C4-2B (cell line): ENCODE measurements at regions not wholly inside any gene's neighbourhood (a gene's known extent, or its start where the extent isn't known, plus 50 kb on each side); places are given as distances from the start of the nearest gene placed in this dataset.
"Not testable (repeated sequence)": the region's sequence is repeated elsewhere in the genome, so short reads cannot be mapped to it uniquely, and the experiment has no call there.

Experiments
- H3K27ac ChIP-seq: fragments of 450-650 bp; 2 replicates; pipeline ENCODE4 v1.5.1; 2017
- ZFX ChIP-seq: fragments of 450-650 bp; IDR thresholded peaks from 2 replicates; pipeline ENCODE4 v1.6.1; 2017
- TF ChIP-seq, protein P1 (sequence below): fragments of 450-650 bp; conservative IDR thresholded peaks from 2 replicates; pipeline ENCODE4 v1.5.1; 2017; ENCODE audit warnings: mild to moderate bottlenecking

DNA sequence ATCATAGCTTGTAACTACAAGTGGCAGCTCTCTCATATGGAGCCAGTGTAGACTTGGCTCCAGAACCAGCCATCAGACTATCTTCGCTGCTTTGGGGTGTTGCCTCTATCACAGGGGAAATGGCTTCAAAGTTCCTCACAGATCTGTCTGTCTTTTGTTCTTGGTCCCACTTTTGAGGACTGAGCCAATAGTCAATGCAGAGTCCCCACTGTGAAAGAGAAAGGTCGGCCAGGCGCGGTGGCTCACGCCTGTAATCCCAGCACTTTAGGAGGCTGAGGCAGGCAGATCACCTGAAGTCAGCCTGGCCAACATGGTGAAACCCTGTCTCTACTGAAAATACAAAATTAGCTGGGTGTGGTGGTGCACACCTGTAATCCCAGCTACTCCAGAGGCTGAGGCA is 86.9 kb upstream of the FZD7 start:
- H3K27ac ChIP-seq = not testable (repeated sequence)

DNA sequence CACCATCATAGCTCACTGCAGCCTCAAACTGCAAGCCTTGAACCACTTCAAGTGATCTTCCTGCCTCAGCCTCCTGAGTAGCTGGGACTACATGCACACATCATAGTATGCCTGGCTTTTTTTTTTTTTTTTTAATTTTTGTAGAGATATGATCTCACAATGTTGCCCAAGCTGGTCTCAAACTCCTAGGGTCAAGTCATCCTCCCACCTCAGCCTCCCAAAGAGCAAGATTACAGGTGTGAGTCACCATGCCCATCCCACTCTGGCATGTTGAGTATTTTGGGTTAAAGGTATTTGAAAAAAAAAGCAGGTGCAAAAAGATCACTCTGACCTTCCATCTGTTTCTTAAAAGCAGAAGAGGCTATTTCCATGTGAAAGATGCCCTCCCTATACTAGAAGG is 86.4 kb upstream of the FZD7 start:
- no peak for TF ChIP-seq ZFX
- TF ChIP-seq, protein P1, sequence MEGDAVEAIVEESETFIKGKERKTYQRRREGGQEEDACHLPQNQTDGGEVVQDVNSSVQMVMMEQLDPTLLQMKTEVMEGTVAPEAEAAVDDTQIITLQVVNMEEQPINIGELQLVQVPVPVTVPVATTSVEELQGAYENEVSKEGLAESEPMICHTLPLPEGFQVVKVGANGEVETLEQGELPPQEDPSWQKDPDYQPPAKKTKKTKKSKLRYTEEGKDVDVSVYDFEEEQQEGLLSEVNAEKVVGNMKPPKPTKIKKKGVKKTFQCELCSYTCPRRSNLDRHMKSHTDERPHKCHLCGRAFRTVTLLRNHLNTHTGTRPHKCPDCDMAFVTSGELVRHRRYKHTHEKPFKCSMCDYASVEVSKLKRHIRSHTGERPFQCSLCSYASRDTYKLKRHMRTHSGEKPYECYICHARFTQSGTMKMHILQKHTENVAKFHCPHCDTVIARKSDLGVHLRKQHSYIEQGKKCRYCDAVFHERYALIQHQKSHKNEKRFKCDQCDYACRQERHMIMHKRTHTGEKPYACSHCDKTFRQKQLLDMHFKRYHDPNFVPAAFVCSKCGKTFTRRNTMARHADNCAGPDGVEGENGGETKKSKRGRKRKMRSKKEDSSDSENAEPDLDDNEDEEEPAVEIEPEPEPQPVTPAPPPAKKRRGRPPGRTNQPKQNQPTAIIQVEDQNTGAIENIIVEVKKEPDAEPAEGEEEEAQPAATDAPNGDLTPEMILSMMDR = no peak
- H3K27ac ChIP-seq = no peak overlapping the region

DNA sequence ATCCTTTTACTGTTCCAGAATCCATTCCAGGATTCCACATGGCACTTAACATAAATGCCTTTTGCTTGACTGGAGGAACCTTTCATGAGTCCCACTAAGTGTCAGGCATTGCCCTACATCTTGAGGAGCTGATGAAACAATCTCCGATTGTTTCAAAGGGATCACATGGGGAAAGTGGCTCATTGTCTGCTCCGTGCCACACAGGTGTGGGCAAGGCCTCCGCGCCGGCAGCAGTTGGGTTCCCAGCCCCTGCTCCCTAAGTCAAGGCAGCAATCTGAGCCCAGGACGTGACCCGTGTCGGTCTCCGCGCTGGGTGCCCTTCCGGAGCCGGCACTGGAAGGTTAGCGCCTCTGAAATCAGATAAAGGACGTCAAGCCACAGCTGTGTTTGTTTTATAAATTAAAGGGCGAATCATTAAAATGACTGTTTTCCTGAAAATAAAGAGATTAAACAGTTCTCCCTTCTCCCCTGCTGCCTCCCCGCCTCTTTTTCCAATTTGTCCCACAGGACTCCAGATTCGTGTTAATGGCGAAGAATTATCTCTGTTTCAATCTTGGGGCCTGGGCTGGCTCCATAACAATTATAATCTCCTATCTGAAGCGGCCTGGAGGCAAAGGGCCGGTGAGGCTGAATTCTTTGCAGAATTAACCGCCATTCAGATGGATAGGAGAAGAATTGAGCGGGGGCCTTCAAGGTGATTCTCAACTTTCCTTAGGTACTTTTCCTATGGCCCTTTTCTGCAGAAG is 84.3 kb upstream of the FZD7 start:
- no peak overlapping the region for H3K27ac ChIP-seq

DNA sequence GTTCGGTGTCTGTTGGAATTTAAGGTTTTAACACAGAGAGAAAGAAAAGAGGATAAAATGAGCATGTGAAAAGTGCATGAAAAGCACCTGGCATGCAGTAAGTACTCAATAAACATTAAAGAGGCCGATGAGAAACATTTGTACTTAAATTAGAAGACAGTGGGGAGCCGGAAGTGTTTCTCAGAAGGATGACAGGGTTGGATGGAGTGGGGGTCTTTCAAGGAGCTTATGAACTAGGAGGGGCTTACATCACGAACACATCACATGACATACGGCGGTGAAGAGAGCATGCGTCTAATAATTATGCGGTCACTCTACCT is 83.8 kb upstream of the FZD7 start:
- no peak overlapping the region for H3K27ac ChIP-seq
- TF ChIP-seq, protein P1 = no peak
- TF ChIP-seq ZFX = no peak

More for the DNA sequence above, 84.3 kb upstream of the FZD7 start:
- TF ChIP-seq, protein P1 = no peak
- no peak for TF ChIP-seq ZFX

DNA sequence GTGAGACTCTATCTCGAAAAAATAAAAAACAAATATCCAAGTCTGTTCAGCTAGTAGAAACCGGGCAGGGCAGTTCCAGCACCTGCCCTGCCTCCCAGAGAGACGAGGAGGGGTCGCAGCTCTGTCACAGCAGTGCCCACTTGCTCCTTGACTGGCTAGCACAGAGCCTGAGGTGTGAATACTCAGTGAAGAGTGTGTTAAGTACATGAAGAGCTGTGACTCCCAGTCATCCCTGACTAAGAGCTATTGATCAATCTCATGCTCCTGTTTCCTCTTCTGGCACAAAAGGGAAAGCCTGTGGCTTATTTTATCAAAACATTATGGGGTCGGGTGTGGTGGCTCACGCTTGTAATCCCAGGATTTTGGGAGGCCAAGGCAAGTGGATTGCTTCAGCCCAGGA is 83.0 kb upstream of the FZD7 start:
- H3K27ac ChIP-seq = no peak overlapping the region
- TF ChIP-seq, protein P1 = no peak
- TF ChIP-seq ZFX = no peak

DNA sequence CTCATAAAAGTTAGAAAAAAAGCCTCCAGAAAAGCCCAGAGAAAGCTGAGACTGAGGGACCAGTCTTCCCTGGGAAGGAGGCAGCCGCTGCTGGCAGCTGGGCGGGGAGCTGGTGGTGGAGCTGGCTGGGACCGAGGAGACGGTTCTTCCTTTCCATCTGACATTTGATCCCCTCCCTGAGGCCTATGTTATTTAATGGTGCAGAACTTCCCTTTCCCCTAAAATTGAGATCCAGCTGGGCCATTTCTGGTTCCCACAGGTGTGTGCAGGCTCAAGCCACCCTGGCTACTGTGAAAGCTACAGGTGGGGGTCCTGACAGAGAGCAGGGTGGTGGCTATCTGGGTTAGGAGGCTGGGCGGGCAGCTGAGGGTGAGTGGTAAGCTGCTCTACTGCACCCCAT is 81.5 kb upstream of the FZD7 start:
- H3K27ac ChIP-seq = no peak overlapping the region
- no peak for TF ChIP-seq ZFX
- TF ChIP-seq, protein P1 = no peak

DNA sequence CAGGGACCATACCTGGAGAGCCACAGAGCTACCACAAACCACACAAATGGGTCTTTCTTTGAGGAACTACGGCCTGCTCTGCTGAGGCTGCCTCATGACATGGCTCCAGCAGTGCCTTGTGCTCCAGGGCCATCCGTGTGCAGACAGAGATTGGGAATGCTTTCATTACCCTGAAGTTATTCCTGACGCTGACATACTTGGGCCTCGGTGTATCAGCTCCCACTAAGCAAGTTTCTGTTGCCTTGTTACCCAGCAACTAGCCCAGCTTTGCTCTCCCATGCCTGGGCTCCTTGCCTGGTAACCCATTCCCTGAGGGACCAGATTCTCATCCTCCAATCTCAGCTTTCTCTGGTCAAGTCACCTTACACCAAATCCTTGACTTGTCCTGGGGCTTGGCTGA is 80.3 kb upstream of the FZD7 start:
- no peak for TF ChIP-seq ZFX
- TF ChIP-seq, protein P1 = no peak
- H3K27ac ChIP-seq = no peak overlapping the region

GRCh38 chr2:201953880-201954279 is 79.8 kb upstream of the FZD7 start:
- H3K27ac ChIP-seq = no peak overlapping the region
- no peak for TF ChIP-seq ZFX
- TF ChIP-seq, protein P1 = no peak
